Mammary epithelial cell (primary cell): ENCODE measurements at regions not wholly inside any gene's neighbourhood (a gene's known extent, or its start where the extent isn't known, plus 50 kb on each side); places are given as distances from the start of the nearest gene placed in this dataset.

Source experiments
- EZH2 ChIP-seq: IDR thresholded peaks from 2 replicates; pipeline ENCODE4 v1.6.1; 2012; ENCODE audit warnings: low read length, inconsistent platforms, borderline replicate concordance
- TF ChIP-seq, protein P1 (sequence below), 2 donors: IDR thresholded peaks in 1 of 2; conservative IDR thresholded peaks in 1 of 2; 2 replicates each; pipeline ENCODE4 v1.5.1; 2011 to 2012; ENCODE audit warnings: inconsistent platforms in 2 of 2, low read length in 2 of 2, mild to moderate bottlenecking in 2 of 2, control low read depth in 1 of 2, low read depth in 1 of 2; ENCODE audit not compliant: insufficient read depth in 1 of 2; ENCODE audit errors: extremely low read depth in 1 of 2

DNA sequence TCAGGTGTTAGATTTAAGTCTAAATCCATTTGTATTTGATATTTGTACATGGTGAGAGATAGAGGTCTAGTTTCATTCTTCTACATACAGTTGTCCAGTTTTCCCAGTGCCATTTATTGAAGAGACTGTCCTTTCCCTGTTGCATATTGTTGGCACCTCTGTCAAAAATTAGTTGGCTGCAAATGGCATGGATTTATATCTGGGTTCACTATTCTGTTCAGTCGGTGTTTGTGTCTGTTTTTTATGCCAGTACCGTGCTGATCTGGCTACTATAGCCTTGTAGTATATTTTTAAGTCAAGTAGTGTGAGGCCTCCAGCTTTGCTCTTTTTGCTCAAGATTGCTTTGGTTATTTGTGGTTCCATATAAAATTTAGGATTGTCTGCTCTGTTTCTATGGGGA lies 176.2 kb upstream of the DMRT1 start:
- TF ChIP-seq, protein P1, sequence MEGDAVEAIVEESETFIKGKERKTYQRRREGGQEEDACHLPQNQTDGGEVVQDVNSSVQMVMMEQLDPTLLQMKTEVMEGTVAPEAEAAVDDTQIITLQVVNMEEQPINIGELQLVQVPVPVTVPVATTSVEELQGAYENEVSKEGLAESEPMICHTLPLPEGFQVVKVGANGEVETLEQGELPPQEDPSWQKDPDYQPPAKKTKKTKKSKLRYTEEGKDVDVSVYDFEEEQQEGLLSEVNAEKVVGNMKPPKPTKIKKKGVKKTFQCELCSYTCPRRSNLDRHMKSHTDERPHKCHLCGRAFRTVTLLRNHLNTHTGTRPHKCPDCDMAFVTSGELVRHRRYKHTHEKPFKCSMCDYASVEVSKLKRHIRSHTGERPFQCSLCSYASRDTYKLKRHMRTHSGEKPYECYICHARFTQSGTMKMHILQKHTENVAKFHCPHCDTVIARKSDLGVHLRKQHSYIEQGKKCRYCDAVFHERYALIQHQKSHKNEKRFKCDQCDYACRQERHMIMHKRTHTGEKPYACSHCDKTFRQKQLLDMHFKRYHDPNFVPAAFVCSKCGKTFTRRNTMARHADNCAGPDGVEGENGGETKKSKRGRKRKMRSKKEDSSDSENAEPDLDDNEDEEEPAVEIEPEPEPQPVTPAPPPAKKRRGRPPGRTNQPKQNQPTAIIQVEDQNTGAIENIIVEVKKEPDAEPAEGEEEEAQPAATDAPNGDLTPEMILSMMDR (conservative IDR thresholded peaks at IDR 0.05 in 1 of 2, IDR thresholded peaks at IDR 0.05 in 1 of 2; ENCODE audit: extremely low read depth in 1 of 2, insufficient read depth in 1 of 2, low read depth in 1 of 2, low read length in 2 of 2) = no peak
- TF ChIP-seq EZH2 = no peak
